ENCODE measurements at regions not wholly inside any gene's neighbourhood (a gene's known extent, or its start where the extent isn't known, plus 50 kb on each side); places are given as distances from the start of the nearest gene placed in this dataset.

- Histone ChIP-seq H3K27me3 (replicated peaks in 1 of 7) (no peaks in the 10 kb centered on the region), H3K36me3 (no peaks in the 10 kb centered on the region), H3K4me3 (no peak overlapping the region), H3K4me1 (no peaks in the 10 kb centered on the region), H3K9me3 (no peaks in the 10 kb centered on the region), H3K27ac (no peak overlapping the region)
- 55 to 67% (median 60%) methylated on average over 1 of the region's 1 CpG for WGBS, 5 donors
- no peak for DNase-seq
- intact Hi-C loops (cut with DNase I; ENCODE audit: low total_unique reads): no loop called here
- TF ChIP-seq POLR2AphosphoS5 (IDR thresholded peaks at IDR 0.05) (no peak), POLR2A (IDR thresholded peaks at IDR 0.05) (no peak), CTCF (IDR thresholded peaks at IDR 0.05 in 8 of 11, conservative IDR thresholded peaks at IDR 0.05 in 3 of 11) (no peak)
Measured at GRCh38 chr11:104325093-104325492, 161.1 kb upstream of the PDGFD start.

- H3K4me3 ChIP-seq: no peak overlapping the region
- TF ChIP-seq POLR2A (IDR thresholded peaks at IDR 0.05): no peak
- no peak for TF ChIP-seq CTCF (IDR thresholded peaks at IDR 0.05 in 8 of 11, conservative IDR thresholded peaks at IDR 0.05 in 3 of 11)
- no peak for TF ChIP-seq POLR2AphosphoS5 (IDR thresholded peaks at IDR 0.05)
- 73 to 92% (median 84%) methylated on average over 1 of the region's 1 CpG for WGBS, 5 donors
- no peaks in the 10 kb centered on the region for H3K36me3 ChIP-seq
- H3K4me1 ChIP-seq: no peaks in the 10 kb centered on the region
- H3K27ac ChIP-seq: no peak overlapping the region
- intact Hi-C loops (cut with DNase I; ENCODE audit: low total_unique reads): no loop called here
- DNase-seq: no peak
- no peaks in the 10 kb centered on the region for H3K27me3 ChIP-seq (replicated peaks in 1 of 7)
- H3K9me3 ChIP-seq: no peaks in the 10 kb centered on the region
Measured at GRCh38 chr11:104324276-104324675, 160.3 kb upstream of the PDGFD start.

- intact Hi-C loops (cut with DNase I; ENCODE audit: low total_unique reads): no loop called here
- no peak overlapping the region for H3K4me3 ChIP-seq
- DNase-seq: no peak
- H3K27me3 ChIP-seq (replicated peaks in 1 of 7): no peaks in the 10 kb centered on the region
- no peaks in the 10 kb centered on the region for H3K36me3 ChIP-seq
- H3K27ac ChIP-seq: no peak overlapping the region
- WGBS, 5 donors: 86 to 96% (median 90%) methylated on average over 2 of the region's 2 CpGs
- H3K9me3 ChIP-seq: no peaks in the 10 kb centered on the region
- no peaks in the 10 kb centered on the region for H3K4me1 ChIP-seq
- TF ChIP-seq POLR2AphosphoS5 (IDR thresholded peaks at IDR 0.05) (no peak), CTCF (IDR thresholded peaks at IDR 0.05 in 8 of 11, conservative IDR thresholded peaks at IDR 0.05 in 3 of 11) (no peak), POLR2A (IDR thresholded peaks at IDR 0.05) (no peak)
Measured at GRCh38 chr11:104323841-104324240, 159.9 kb upstream of the PDGFD start.

GRCh38 chr11:104322696-104323095 is 158.7 kb upstream of the PDGFD start:
- no peaks in the 10 kb centered on the region for H3K27me3 ChIP-seq (replicated peaks in 1 of 7)
- TF ChIP-seq CTCF (IDR thresholded peaks at IDR 0.05 in 8 of 11, conservative IDR thresholded peaks at IDR 0.05 in 3 of 11) (no peak), POLR2A (IDR thresholded peaks at IDR 0.05) (no peak), POLR2AphosphoS5 (IDR thresholded peaks at IDR 0.05) (no peak)
- no peak overlapping the region for H3K27ac ChIP-seq
- no peaks in the 10 kb centered on the region for H3K9me3 ChIP-seq
- no peak for DNase-seq
- intact Hi-C loops (cut with DNase I; ENCODE audit: low total_unique reads): no loop called here
- WGBS, 5 donors: 68 to 85% (median 72%) methylated on average over 4 of the region's 4 CpGs
- no peak overlapping the region for H3K4me3 ChIP-seq
- H3K4me1 ChIP-seq: no peaks in the 10 kb centered on the region
- no peaks in the 10 kb centered on the region for H3K36me3 ChIP-seq
